ENCODE measurements at regions not wholly inside any gene's neighbourhood (a gene's known extent, or its start where the extent isn't known, plus 50 kb on each side); places are given as distances from the start of the nearest gene placed in this dataset.

DNA sequence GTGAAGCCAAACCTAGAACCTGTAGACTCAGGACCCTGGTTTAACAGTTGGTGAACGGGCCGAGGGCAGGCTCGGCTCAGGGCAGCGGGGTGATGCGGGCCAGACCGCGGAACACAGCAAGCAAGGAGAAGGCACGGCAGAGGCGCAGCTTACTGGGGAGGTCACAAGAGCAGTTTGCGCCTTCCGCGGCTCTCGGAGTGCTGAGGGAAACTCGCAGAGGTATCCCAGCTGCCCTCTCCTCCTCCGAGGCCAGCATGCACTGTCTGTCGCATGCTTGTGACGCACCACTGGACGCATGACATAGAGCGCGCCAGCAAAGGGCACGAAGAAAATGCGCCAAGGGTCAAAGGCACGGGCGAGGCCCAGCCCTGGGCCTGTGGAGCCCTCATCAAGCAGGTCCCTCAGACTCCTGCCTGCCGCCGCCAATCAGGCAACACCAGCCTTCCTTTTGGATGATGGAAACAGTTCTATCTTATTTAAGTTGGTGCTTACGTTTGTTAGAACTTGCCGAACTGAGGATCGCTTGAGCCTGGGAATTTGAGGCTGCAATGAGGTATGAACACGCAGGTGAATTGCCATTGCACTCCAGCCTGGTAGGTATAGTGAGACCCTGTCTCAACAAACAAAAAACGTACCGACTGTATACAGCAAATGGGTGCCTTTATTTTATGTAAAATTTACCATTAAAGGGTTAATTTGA is 574.3 kb upstream of the GHITM start:
- no peaks in the 10 kb centered on the region for H3K4me1 Mint-ChIP-seq (ENCODE audit: low read depth, unreplicated experiment)
- no peak for TF ChIP-seq CTCF (IDR thresholded peaks at IDR 0.05; ENCODE audit: partially characterized antibody, unreplicated experiment)
- no peak overlapping the region for H3K4me3 Mint-ChIP-seq (ENCODE audit: unreplicated experiment)
- no peak overlapping the region for H3K27ac Mint-ChIP-seq (ENCODE audit: unreplicated experiment)
- DNase-seq: no peak
- peaks cover 1% of the 10 kb centered on the region for H3K27me3 Mint-ChIP-seq (ENCODE audit: unreplicated experiment)
- H3K9me3 Mint-ChIP-seq (ENCODE audit: unreplicated experiment): peaks cover 2% of the 10 kb centered on the region
- no peaks in the 10 kb centered on the region for H3K36me3 Mint-ChIP-seq (ENCODE audit: unreplicated experiment)

DNA sequence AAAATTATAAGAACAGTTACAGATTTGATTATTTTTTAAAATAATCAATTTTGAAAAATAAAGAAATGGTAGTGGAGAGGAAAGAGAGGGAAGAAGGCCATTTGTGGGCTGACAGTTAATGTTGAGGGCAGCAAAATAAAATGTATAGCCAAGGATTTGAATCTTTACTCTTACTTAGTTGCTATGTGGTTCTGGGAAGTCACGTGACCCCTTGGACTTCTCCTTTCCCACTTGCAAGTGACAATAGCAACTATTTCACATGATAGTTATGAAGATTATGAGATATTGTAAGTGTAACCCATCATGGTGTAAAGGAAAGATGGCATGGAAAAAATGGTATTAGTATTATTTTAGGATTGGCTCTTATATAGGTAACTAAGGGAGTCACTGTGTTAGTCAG is 567.3 kb upstream of the GHITM start:
- H3K27ac Mint-ChIP-seq (ENCODE audit: unreplicated experiment): no peak overlapping the region
- H3K9me3 Mint-ChIP-seq (ENCODE audit: unreplicated experiment): peaks cover 4% of the 10 kb centered on the region
- no peak for TF ChIP-seq CTCF (IDR thresholded peaks at IDR 0.05; ENCODE audit: partially characterized antibody, unreplicated experiment)
- peaks cover 1% of the 10 kb centered on the region for H3K36me3 Mint-ChIP-seq (ENCODE audit: unreplicated experiment)
- no peak overlapping the region for H3K4me3 Mint-ChIP-seq (ENCODE audit: unreplicated experiment)
- H3K4me1 Mint-ChIP-seq (ENCODE audit: low read depth, unreplicated experiment): no peaks in the 10 kb centered on the region
- no peaks in the 10 kb centered on the region for H3K27me3 Mint-ChIP-seq (ENCODE audit: unreplicated experiment)
- DNase-seq: no peak

DNA sequence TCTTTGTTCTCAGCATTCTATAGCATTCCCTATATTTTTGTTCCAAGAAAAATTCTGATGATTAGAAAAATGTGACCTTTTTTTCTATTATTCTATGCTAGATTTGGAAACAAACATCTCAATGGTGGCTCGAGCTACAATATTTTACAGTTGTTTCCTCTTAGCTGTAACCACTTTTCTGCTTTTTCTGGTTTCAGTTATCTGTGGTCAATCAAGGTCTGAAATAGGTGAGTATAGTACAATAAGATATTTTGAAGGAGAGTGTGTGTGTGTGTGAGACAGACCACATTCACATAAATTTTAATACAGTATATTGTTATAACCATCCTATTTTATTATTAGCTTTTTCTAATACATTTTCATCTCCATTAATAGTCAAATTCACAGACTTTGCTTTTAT is 564.5 kb upstream of the GHITM start:
- no peaks in the 10 kb centered on the region for H3K4me1 Mint-ChIP-seq (ENCODE audit: low read depth, unreplicated experiment)
- H3K36me3 Mint-ChIP-seq (ENCODE audit: unreplicated experiment): peaks cover 14% of the 10 kb centered on the region

DNA sequence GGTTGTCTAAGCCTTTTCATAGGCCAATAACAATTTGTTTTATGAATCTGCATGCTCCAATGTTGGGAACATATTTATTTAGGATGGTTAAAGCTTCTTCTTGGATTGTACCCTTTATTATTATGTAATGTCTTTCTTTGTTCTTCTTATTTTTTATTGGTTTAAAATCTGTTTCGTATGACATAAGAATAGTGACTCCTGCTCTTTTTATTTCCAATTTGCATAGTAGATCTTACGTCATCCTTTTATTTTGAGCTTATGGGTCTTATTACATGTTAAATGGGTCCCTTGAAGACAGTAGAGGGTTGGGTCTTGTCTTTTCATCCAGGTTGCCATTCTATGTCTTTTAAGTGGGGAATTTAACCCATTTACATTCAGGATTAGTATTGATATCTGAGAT is 561.9 kb upstream of the GHITM start:
- Mint-ChIP-seq H3K4me3 (ENCODE audit: unreplicated experiment) (no peak overlapping the region), H3K4me1 (ENCODE audit: low read depth, unreplicated experiment) (no peaks in the 10 kb centered on the region), H3K36me3 (ENCODE audit: unreplicated experiment) (peaks cover 14% of the 10 kb centered on the region), H3K9me3 (ENCODE audit: unreplicated experiment) (peaks cover 5% of the 10 kb centered on the region), H3K27me3 (ENCODE audit: unreplicated experiment) (no peaks in the 10 kb centered on the region), H3K27ac (ENCODE audit: unreplicated experiment) (no peak overlapping the region)
- TF ChIP-seq CTCF (IDR thresholded peaks at IDR 0.05; ENCODE audit: partially characterized antibody, unreplicated experiment): no peak
- DNase-seq: no peak

More for the DNA sequence above, 564.5 kb upstream of the GHITM start:
- no peaks in the 10 kb centered on the region for H3K27me3 Mint-ChIP-seq (ENCODE audit: unreplicated experiment)
- TF ChIP-seq CTCF (IDR thresholded peaks at IDR 0.05; ENCODE audit: partially characterized antibody, unreplicated experiment): no peak
- no peak overlapping the region for H3K27ac Mint-ChIP-seq (ENCODE audit: unreplicated experiment)
- H3K9me3 Mint-ChIP-seq (ENCODE audit: unreplicated experiment): peaks cover 5% of the 10 kb centered on the region
- no peak overlapping the region for H3K4me3 Mint-ChIP-seq (ENCODE audit: unreplicated experiment)
- DNase-seq: no peak

- no peaks in the 10 kb centered on the region for H3K27me3 Mint-ChIP-seq (ENCODE audit: unreplicated experiment)
- no peak overlapping the region for H3K27ac Mint-ChIP-seq (ENCODE audit: unreplicated experiment)
- peaks cover 14% of the 10 kb centered on the region for H3K36me3 Mint-ChIP-seq (ENCODE audit: unreplicated experiment)
- DNase-seq: no peak
- no peak overlapping the region for H3K4me3 Mint-ChIP-seq (ENCODE audit: unreplicated experiment)
- no peaks in the 10 kb centered on the region for H3K4me1 Mint-ChIP-seq (ENCODE audit: low read depth, unreplicated experiment)
- H3K9me3 Mint-ChIP-seq (ENCODE audit: unreplicated experiment): peaks cover 5% of the 10 kb centered on the region
- TF ChIP-seq CTCF (IDR thresholded peaks at IDR 0.05; ENCODE audit: partially characterized antibody, unreplicated experiment): no peak
These were observed 558.8 kb upstream of the GHITM start for GRCh38 chr10:83580373-83581012.

Data from glutamatergic neuron (in vitro differentiated cells).